Upper lobe of left lung (tissue), 6 donors: ENCODE measurements at regions not wholly inside any gene's neighbourhood (a gene's known extent, or its start where the extent isn't known, plus 50 kb on each side); places are given as distances from the start of the nearest gene placed in this dataset.

Experiments
- ATAC-seq, 2 donors: fragments of 200-7000 bp; cut with Tn5 transposase; one replicate each; pipeline ENCODE4 v1.9.1; 2022; ENCODE audit warnings: mild to moderate bottlenecking in 2 of 2, moderate library complexity in 2 of 2; ENCODE audit not compliant: low FRiP score in 2 of 2
- DNase-seq, 2 donors: peaks; one replicate each; pipeline ENCODE4 v3.0.0-alpha.2; 2019 to 2020
- H3K27ac ChIP-seq, 4 donors: fragments of 200-600 bp; sonication (generic); one replicate each; pipeline ENCODE4 v1.5.1; 2016 to 2019
- H3K27me3 ChIP-seq, 4 donors: fragments of 200-600 bp; sonication (generic); one replicate each; pipeline ENCODE4 v1.5.1; 2017 to 2019
- H3K36me3 ChIP-seq, 4 donors: fragments of 200-600 bp; sonication (generic); one replicate each; pipeline ENCODE4 v1.5.1; 2016 to 2019
- H3K4me1 ChIP-seq, 4 donors: fragments of 200-600 bp; sonication (generic); one replicate each; pipeline ENCODE4 v1.5.1; 2018 to 2019
- H3K4me3 ChIP-seq, 4 donors: fragments of 200-600 bp; sonication (generic); one replicate each; pipeline ENCODE4 v1.5.1; 2017 to 2019; ENCODE audit warnings: mild to moderate bottlenecking in 2 of 4, moderate library complexity in 1 of 4
- H3K9me3 ChIP-seq, 4 donors: fragments of 200-600 bp; sonication (generic); one replicate each; pipeline ENCODE4 v1.5.1; 2018 to 2019
- EP300 ChIP-seq, 4 donors: sonication (generic); formaldehyde crosslinking; IDR thresholded peaks; one replicate each; pipeline ENCODE4 v1.5.1; 2017; ENCODE audit warnings: antibody characterized with exemption in 4 of 4, control low read depth in 2 of 4
- POLR2A ChIP-seq, 4 donors: fragments of 450-650 bp; IDR thresholded peaks; one replicate each; pipeline ENCODE4 v1.5.1; 2016 to 2017; ENCODE audit warnings: antibody characterized with exemption in 4 of 4, mild to moderate bottlenecking in 2 of 4
- POLR2AphosphoS5 ChIP-seq, 2 donors: sonication (generic); formaldehyde crosslinking; IDR thresholded peaks; one replicate each; pipeline ENCODE4 v1.5.1; 2017; ENCODE audit warnings: antibody characterized with exemption in 2 of 2
- WGBS, 2 donors: methylation state at CpG; one replicate each; pipeline ENCODE4 v1.1.5; 2017 to 2018; 5-methylcytosine and 5-hydroxymethylcytosine counted together
- TF ChIP-seq, protein P1 (sequence below), 6 experiments: fragments of 450-650 bp in 4 of 6; fragments of 200-600 bp in 2 of 6; sonication (generic) in 2 of 6; IDR thresholded peaks; one replicate each; pipeline ENCODE4 v1.5.1; 2016 to 2019; ENCODE audit warnings: antibody characterized with exemption in 6 of 6
- donor health status: DM: no; HTN: no; CAD: no; lungs with moderate emphysema.
- donor health status: DM: no; HTN: yes; CAD: no; lungs with severe emphysema.

DNA sequence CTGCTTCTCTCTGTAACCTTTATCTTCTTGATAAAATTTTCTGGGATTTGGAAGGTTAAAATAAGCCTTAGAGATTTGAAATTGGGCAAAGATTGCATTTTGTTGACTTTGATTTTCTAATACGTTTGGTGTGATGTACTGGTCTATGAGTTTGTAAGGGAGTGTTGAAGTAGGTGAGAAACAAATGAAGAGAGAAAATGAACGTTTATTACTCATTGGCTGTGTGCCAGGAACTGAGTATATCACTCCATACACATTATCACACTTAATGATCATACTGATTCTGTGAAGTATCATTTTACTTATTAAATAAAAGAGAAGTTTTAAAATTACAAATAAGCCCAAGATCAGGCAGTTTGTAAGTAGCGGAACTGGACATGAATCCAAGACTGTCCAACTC is 795.1 kb upstream of the ZEB2 start:
- Histone ChIP-seq H3K9me3 (peaks cover 0 to 5% (median 0%) of the 10 kb centered on the region in 4 donors), H3K27ac (no peak overlapping the region), H3K27me3 (no peaks in the 10 kb centered on the region), H3K36me3 (no peaks in the 10 kb centered on the region), H3K4me3 (no peak overlapping the region), H3K4me1 (no peaks in the 10 kb centered on the region)
- TF ChIP-seq EP300 (IDR thresholded peaks at IDR 0.05) (no peak), POLR2A (IDR thresholded peaks at IDR 0.05) (no peak), POLR2AphosphoS5 (IDR thresholded peaks at IDR 0.05) (no peak)
- TF ChIP-seq, protein P1, sequence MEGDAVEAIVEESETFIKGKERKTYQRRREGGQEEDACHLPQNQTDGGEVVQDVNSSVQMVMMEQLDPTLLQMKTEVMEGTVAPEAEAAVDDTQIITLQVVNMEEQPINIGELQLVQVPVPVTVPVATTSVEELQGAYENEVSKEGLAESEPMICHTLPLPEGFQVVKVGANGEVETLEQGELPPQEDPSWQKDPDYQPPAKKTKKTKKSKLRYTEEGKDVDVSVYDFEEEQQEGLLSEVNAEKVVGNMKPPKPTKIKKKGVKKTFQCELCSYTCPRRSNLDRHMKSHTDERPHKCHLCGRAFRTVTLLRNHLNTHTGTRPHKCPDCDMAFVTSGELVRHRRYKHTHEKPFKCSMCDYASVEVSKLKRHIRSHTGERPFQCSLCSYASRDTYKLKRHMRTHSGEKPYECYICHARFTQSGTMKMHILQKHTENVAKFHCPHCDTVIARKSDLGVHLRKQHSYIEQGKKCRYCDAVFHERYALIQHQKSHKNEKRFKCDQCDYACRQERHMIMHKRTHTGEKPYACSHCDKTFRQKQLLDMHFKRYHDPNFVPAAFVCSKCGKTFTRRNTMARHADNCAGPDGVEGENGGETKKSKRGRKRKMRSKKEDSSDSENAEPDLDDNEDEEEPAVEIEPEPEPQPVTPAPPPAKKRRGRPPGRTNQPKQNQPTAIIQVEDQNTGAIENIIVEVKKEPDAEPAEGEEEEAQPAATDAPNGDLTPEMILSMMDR (IDR thresholded peaks at IDR 0.05) = no peak
- 60 to 69% methylated on average over 3 of the region's 3 CpGs for WGBS, 2 donors
- DNase-seq = no peak
- no peak for ATAC-seq

DNA sequence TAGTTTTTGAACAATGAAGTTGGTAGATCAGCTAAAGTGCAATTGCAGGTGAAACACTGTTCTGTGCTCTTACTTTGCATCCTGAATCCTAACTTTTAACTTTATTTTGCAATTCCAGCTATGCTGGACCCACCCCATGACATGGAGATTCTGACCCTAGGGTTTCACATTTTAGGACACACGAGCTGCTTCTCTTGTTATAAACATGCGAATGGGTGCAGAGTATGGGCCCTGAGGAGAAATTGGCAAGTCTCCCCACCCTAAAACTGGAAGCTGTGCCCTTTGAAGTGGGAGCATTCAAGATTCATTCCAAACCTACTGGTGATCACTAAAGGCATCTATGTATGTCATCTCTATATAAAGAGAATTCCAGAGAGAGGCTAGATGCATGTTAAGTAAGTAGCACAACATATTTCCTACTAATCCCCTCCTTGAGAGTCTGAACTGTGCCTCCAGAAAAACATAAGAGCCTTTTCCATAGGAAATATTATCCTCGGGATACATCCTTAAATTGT is 794.3 kb upstream of the ZEB2 start:
- no peak for ATAC-seq
- 89 to 96% methylated on average over 3 of the region's 3 CpGs for WGBS, 2 donors
- H3K4me1 ChIP-seq = no peaks in the 10 kb centered on the region

DNA sequence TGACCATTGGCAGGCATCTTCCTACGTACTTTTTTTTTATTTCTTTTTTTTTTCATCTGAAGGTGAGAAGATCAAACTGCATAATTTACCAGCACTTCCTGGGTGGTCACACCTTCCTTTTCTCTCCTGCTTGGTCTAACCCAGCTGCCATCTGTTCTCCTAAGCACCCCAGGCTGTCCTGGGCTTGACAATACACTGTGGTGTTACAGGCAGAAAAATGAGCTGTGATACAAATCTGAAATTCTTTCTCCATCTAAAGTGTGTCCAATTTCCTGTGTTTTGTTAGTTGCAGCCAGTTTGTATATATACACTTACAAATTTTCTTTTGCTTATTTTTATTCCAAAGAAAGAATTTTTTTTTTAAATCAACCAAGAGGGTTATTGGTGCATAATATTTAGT is 786.0 kb upstream of the ZEB2 start:
- Histone ChIP-seq H3K9me3 (no peaks in the 10 kb centered on the region), H3K4me3 (no peak overlapping the region), H3K27ac (no peak overlapping the region), H3K4me1 (no peaks in the 10 kb centered on the region), H3K27me3 (no peaks in the 10 kb centered on the region), H3K36me3 (no peaks in the 10 kb centered on the region)
- no peak for TF ChIP-seq POLR2A (IDR thresholded peaks at IDR 0.05)
- TF ChIP-seq EP300 (IDR thresholded peaks at IDR 0.05) = no peak
- no peak for TF ChIP-seq POLR2AphosphoS5 (IDR thresholded peaks at IDR 0.05)
- TF ChIP-seq, protein P1 (IDR thresholded peaks at IDR 0.05) = no peak
- 67 to 80% methylated on average over 1 of the region's 1 CpG for WGBS, 2 donors
- DNase-seq (no peak), ATAC-seq (no peak)

More for the DNA sequence above, 794.3 kb upstream of the ZEB2 start:
- H3K36me3 ChIP-seq = no peaks in the 10 kb centered on the region
- no peak overlapping the region for H3K4me3 ChIP-seq
- no peak for DNase-seq
- no peak for TF ChIP-seq POLR2AphosphoS5 (IDR thresholded peaks at IDR 0.05)
- H3K27me3 ChIP-seq = no peaks in the 10 kb centered on the region
- no peak overlapping the region for H3K27ac ChIP-seq
- peaks cover 0 to 5% (median 0%) of the 10 kb centered on the region in 4 donors for H3K9me3 ChIP-seq

DNA sequence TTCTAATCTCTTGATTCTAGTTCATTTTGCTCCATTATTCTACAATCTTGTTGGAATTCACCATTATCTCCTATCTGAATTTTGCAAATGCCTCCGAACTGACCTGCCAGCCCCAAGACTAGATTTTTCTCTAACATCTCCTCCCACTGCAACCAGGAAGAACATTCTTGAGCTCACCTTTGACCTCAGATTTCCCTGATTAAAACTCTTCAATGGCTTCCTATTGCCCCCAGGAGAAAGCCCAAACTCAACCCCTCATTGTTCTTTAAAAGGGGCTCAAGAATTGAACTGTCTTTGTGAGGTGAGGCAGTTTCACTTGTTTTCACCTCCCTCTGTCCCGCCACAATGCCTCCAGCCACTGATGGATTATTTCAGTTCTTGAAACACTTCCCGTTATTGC is 784.6 kb upstream of the ZEB2 start:
- Histone ChIP-seq H3K9me3 (no peaks in the 10 kb centered on the region), H3K27ac (no peak overlapping the region), H3K4me3 (no peak overlapping the region), H3K27me3 (no peaks in the 10 kb centered on the region), H3K36me3 (no peaks in the 10 kb centered on the region), H3K4me1 (no peaks in the 10 kb centered on the region)
- no peak for ATAC-seq
- WGBS, 2 donors = 86 to 90% methylated on average over 3 of the region's 3 CpGs
- no peak for DNase-seq
- TF ChIP-seq, protein P1 (IDR thresholded peaks at IDR 0.05) = no peak
- TF ChIP-seq EP300 (IDR thresholded peaks at IDR 0.05) (no peak), POLR2A (IDR thresholded peaks at IDR 0.05) (no peak), POLR2AphosphoS5 (IDR thresholded peaks at IDR 0.05) (no peak)

DNA sequence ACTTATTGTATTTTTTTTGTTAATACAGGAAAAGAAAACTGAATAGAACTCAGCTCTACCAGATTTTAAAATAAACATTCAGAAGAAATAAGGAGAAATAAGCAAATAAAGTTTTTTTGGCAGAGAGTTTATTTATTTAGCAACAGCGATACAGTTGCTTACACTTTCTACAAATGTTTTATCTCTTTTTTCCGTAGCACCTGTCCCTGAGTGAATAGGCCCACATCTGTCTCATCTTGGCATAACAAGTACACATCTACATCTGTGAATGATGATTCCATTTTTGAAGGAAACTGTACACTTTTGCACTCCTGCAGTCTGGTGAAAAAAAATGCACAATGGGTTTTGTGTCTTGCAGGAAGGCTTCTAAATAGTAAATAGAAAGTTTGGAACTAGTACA is 783.6 kb upstream of the ZEB2 start:
- H3K27me3 ChIP-seq = no peaks in the 10 kb centered on the region
- H3K4me3 ChIP-seq = no peak overlapping the region
- H3K4me1 ChIP-seq = no peaks in the 10 kb centered on the region
- H3K9me3 ChIP-seq = no peaks in the 10 kb centered on the region
- WGBS, 2 donors = 47 to 49% methylated on average over 2 of the region's 2 CpGs
- H3K36me3 ChIP-seq = no peaks in the 10 kb centered on the region
- no peak for DNase-seq
- ATAC-seq = no peak
- H3K27ac ChIP-seq = no peak overlapping the region
- TF ChIP-seq POLR2A (IDR thresholded peaks at IDR 0.05) (no peak), POLR2AphosphoS5 (IDR thresholded peaks at IDR 0.05) (no peak), EP300 (IDR thresholded peaks at IDR 0.05) (no peak)
- TF ChIP-seq, protein P1 (IDR thresholded peaks at IDR 0.05) = no peak
